IPS-NIHi7 (cell line): ENCODE measurements at regions not wholly inside any gene's neighbourhood (a gene's known extent, or its start where the extent isn't known, plus 50 kb on each side); places are given as distances from the start of the nearest gene placed in this dataset.
"Not testable (repeated sequence)": the region's sequence is repeated elsewhere in the genome, so short reads cannot be mapped to it uniquely, and the experiment has no call there.

Experiments
- DNase-seq: peaks from one replicate; pipeline ENCODE4 v3.0.0; 2012; ENCODE audit warnings: mixed read lengths; ENCODE audit errors: extremely low spot score

DNA sequence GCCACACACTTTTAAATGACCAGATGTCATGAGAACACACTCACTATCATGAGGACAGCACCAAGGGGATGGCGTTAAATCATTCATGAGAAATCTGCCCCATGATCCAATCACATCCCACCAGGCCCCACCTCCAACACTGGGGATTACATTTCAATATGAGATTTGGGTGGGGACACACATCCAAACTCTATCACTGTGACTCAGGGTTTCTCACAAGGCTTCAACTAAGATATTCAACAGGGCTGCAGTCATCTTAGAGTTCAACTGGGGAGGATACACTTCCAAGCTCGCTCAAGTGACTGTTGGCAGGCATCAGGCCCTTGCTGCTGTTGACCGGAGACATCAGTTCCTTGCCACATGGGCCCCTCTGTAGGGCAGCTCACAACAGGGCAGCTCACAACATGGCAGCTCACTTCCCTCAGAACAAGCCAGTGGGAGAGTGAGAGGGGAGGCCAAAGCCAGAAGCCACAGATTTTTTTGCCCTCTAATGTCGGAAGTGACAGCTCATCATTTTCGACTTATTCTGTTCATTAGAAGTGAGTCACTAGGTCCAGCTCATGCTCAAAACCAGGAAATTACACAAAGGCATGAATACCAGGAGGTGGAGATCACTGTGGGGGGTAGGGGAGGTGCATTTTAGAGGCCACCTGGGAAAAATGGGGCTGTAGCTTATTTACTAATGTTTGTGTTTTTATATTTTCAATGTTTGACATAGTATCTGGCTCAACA lies 50.8 kb upstream of the PTHLH start:
- no peak for DNase-seq

- no peak for DNase-seq
Observed at GRCh38 chr12:28024231-28024995, 51.9 kb upstream of the PTHLH start.

- DNase-seq = no peak
Observed at GRCh38 chr12:28025821-28026505, 53.4 kb upstream of the PTHLH start.

- no peak for DNase-seq
Observed at GRCh38 chr12:28026701-28027100, 54.2 kb upstream of the PTHLH start.

- DNase-seq = no peak
Observed at GRCh38 chr12:28027328-28027727, 54.8 kb upstream of the PTHLH start.

DNA sequence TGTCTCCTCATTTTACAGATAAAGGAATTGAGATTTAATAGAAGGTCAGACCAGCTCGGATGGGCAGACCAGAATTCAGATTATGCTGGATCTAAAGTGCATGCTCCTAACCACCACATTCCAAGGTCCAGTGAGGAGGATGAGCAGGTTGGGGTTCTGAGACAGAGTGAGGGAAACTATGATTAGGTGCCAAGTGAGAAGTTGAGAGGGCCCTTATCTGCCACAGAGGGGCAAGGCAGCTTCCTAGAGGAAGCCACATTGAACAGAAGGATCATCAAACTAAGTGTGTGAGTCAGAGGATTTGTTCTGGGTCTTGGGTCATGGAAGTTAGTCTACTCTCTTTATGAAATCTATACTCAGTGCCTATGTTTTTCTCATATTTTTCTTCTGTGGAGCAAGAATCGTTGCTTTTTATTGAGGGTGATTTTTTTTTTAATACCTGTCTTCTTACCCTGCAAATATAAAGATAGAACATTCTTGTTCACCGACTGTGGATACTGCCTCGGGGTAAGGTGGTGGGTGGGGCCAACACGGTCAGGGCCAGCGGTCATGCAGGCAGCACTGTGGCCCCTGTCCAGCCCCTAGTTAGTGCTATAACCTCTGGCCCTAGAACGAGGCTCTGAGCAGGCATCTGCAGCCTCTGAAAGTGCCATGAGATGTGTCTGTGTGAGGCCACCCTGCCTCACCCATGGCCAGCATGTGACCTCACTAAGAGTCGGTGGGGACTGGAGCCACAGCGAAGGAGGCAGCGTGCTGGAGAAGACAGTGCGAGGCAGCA lies 55.6 kb upstream of the PTHLH start:
- DNase-seq = no peak

- DNase-seq = no peak
Observed at GRCh38 chr12:28032811-28033537, 60.4 kb upstream of the PTHLH start.

- no peak for DNase-seq
Observed at GRCh38 chr12:28033538-28033915, 61.0 kb upstream of the PTHLH start.

DNA sequence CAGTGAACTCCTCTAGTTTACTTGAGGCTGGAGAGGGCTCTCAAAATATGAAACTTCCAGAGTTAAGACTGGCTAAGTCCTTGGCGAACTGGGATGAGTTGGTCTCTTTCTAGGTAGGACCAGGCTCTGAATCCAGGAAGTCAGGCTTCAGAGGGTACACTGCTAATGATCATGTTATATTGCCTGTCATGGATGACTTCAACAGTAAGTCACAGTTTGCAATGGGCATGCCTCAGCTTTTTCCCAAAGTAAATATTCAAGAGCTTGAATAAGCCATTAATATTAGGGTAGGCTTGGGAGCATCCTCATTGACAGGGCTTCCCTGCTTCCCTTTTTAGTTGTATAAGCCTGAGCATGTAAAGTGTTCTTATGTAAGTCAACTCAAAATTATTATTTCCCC lies 61.7 kb upstream of the PTHLH start:
- no peak for DNase-seq

DNA sequence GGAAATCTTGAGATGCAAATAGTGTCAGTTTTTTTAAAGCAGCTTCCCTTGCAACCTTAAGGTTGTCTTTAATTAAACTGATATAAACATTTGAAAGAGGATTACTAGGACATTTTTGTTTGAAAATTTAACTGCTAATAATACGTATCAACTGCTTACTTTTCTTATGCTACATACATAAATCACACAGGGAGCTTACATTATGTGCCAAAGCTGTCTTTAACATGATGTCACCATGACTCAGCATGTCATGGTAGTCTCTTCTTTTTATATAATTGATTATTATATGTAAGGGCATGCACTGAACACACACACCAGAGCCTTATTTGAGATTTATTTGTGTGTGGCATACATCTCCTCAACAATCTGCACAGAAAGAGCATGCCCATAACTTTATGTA lies 63.0 kb upstream of the PTHLH start:
- DNase-seq = no peak

- no peak for DNase-seq
Observed at GRCh38 chr12:28036940-28037339, 64.4 kb upstream of the PTHLH start.

GRCh38 chr12:28040246-28040645 lies 67.7 kb upstream of the PTHLH start:
- DNase-seq = no peak

DNA sequence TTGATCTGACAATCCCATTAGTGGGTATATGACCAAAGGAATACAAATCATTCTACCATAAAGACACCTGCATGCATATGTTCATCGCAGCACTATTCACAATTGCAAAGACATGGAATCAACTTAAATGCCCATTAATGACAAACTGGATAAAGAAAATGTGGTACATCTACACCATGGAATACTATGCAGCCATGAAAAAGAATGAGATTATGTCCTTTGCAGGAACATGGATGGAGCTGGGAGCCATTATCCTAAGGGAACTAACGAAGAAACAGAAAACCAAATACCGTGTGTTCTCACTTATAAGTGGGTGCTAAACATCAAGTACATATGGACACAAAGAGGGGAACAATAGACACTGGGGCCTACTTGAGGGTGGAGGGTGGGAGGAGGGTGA lies 74.1 kb upstream of the PTHLH start:
- DNase-seq = not testable (repeated sequence)

DNA sequence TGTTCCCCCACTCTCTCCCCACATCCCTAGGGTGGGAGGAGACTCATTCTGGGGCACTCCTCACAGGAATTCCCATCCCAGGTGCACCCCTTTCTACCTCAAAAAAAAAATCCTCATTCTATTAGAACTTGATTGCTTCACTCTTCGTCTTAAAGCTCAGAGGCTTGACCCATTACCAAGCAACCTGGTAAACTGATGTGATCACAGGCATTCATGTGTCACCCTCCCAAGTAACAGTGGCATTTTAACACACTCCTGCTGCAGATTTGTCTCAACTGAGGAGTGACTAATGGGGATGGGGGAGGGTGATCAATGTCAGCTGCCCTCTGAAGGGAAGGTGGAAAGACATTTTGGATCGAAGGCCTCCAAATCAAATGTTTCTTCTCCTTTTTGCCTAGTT lies 78.1 kb upstream of the PTHLH start:
- DNase-seq = no peak

GRCh38 chr12:28051516-28052354 lies 79.2 kb upstream of the PTHLH start:
- no peak for DNase-seq

- DNase-seq = no peak
Observed at GRCh38 chr12:28053564-28053963, 81.0 kb upstream of the PTHLH start.

DNA sequence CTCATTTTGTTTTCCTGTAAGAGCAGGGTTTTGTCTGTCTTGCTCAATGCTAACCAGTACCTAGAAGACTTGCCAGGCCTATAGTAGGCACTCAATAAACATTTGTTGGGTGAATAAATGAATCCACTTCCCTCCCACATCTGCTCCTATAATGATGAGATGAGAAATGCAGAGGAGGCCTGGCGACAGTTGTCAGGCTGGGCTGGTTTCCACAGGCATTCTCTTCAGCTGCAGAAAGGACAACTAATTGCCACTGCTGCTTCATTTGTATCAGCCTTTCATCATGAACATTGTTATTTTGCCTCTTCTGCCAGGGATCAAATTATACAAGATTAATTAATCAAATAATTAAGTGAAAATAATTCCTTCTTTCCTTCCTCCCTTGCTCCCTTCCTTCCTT lies 82.0 kb upstream of the PTHLH start:
- no peak for DNase-seq

- no peak for DNase-seq
Observed at GRCh38 chr12:28057856-28058615, 85.5 kb upstream of the PTHLH start.

- DNase-seq = no peak
Observed at GRCh38 chr12:28059220-28059619, 86.7 kb upstream of the PTHLH start.

DNA sequence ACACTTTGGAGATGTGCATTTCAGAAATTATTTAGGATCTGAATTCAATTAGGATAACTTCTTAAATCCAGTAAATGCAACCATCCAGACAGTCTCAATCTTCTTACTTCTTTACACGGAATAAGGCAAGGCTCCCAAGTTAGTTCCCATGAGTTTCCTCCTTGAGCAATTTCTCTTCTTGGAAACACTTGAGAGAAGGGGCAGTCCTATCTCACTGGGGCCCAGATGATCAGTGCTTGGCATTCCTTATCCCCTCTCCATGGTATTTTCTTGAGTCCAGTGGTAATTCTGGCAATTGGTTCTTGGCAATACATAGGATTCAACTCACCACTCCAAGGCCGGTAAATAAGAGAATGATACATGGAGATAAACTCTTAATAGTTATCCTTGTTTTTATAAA lies 87.1 kb upstream of the PTHLH start:
- no peak for DNase-seq
